Right lobe of liver (tissue), 6 donors: ENCODE measurements at regions not wholly inside any gene's neighbourhood (a gene's known extent, or its start where the extent isn't known, plus 50 kb on each side); places are given as distances from the start of the nearest gene placed in this dataset.

Experiments used
- ATAC-seq, 4 donors: fragments of 200-7000 bp; cut with Tn5 transposase; one replicate each; pipeline ENCODE4 v1.9.1; 2020; ENCODE audit warnings: mild to moderate bottlenecking in 4 of 4, moderate library complexity in 4 of 4
- DNase-seq, 3 donors: peaks; one replicate each; pipeline ENCODE4 v3.0.0-alpha.2; 2020
- H3K27ac ChIP-seq, 3 donors: fragments of 200-600 bp; one replicate each; pipeline ENCODE4 v1.8.0; 2022
- H3K27me3 ChIP-seq, 2 donors: fragments of 200-600 bp; one replicate each; pipeline ENCODE4 v1.8.0; 2022
- H3K36me3 ChIP-seq, 4 donors: fragments of 200-600 bp; sonication (generic) in 1 of 4; one replicate each; pipeline versions ENCODE4 v1.5.1 to v1.8.0; 2017 to 2022; ENCODE audit warnings: control low read depth in 1 of 4
- H3K4me1 ChIP-seq, 4 donors: fragments of 200-600 bp; sonication (generic) in 1 of 4; one replicate each; pipeline versions ENCODE4 v1.5.1 to v1.8.0; 2017 to 2022; ENCODE audit warnings: control low read depth in 1 of 4
- H3K4me3 ChIP-seq, 3 donors: fragments of 200-600 bp; one replicate each; pipeline ENCODE4 v1.8.0; 2022
- H3K9me3 ChIP-seq, 4 donors: fragments of 200-600 bp; sonication (generic) in 1 of 4; one replicate each; pipeline versions ENCODE4 v1.5.1 to v1.8.0; 2017 to 2022; ENCODE audit warnings: control low read depth in 1 of 4
- POLR2A ChIP-seq: fragments of 450-650 bp; IDR thresholded peaks from one replicate; pipeline ENCODE4 v1.6.1; 2017; ENCODE audit warnings: antibody characterized with exemption, mild to moderate bottlenecking
- WGBS: methylation state at CpG from one replicate; pipeline ENCODE4 v1.1.6; 2018; ENCODE audit warnings: low coverage, low lambda C conversion rate; ENCODE audit not compliant: insufficient coverage; ENCODE audit errors: missing lambda C conversion rate; 5-methylcytosine and 5-hydroxymethylcytosine counted together
- intact Hi-C, 2 donors: fragments of 100-400 bp; cut with DNase I; formaldehyde crosslinking; loops; one replicate each; pipeline versions ENCODE4 v1.11.2 to v1.14.1; 2022
- TF ChIP-seq, protein P1 (sequence below), 4 donors: fragments of 200-600 bp in 3 of 4; fragments of 450-650 bp in 1 of 4; IDR thresholded peaks; one replicate each; pipeline versions ENCODE4 v1.5.1 to v1.8.0; 2016 to 2022; ENCODE audit warnings: antibody characterized with exemption in 4 of 4, mild to moderate bottlenecking in 2 of 4
- donor health status: DM: no; HTN: yes; CAD: no.
- donor health status: DM: no; HTN: no; CAD: no.
- donor health status: DM: no; HTN: no; CAD: no.
- donor health status: DM: no; HTN: yes; CAD: no.
- donor health status: DM: no; HTN: yes; CAD: no.

DNA sequence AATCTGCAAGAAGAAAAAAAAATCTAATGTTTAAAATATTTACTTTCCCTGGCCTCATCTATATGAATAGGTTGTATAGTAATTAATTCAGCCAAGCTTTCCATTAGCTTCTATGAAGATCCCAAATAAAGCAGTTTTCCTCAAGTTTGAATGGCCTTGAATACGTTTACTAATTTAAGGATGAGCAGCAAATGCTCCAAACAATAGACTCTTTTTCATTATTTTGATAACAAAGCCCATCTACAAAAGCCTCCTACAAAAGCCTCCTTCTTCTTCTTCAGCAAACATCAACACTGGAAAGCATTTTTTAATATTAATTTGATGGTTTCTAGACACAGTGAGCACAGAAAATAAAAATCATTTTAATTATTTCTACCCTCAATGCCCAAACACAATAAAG is 1130.3 kb upstream of the CNTN5 start:
- no peak for TF ChIP-seq POLR2A
- TF ChIP-seq, protein P1, sequence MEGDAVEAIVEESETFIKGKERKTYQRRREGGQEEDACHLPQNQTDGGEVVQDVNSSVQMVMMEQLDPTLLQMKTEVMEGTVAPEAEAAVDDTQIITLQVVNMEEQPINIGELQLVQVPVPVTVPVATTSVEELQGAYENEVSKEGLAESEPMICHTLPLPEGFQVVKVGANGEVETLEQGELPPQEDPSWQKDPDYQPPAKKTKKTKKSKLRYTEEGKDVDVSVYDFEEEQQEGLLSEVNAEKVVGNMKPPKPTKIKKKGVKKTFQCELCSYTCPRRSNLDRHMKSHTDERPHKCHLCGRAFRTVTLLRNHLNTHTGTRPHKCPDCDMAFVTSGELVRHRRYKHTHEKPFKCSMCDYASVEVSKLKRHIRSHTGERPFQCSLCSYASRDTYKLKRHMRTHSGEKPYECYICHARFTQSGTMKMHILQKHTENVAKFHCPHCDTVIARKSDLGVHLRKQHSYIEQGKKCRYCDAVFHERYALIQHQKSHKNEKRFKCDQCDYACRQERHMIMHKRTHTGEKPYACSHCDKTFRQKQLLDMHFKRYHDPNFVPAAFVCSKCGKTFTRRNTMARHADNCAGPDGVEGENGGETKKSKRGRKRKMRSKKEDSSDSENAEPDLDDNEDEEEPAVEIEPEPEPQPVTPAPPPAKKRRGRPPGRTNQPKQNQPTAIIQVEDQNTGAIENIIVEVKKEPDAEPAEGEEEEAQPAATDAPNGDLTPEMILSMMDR (IDR thresholded peaks at IDR 0.05): no peak
- DNase-seq (no peak), ATAC-seq (no peak)
- Histone ChIP-seq H3K4me3 (no peak overlapping the region), H3K27me3 (no peaks in the 10 kb centered on the region), H3K9me3 (no peaks in the 10 kb centered on the region), H3K36me3 (no peaks in the 10 kb centered on the region), H3K4me1 (no peaks in the 10 kb centered on the region), H3K27ac (no peak overlapping the region)
- intact Hi-C loops: no loop called here
- 40% methylated on average over 1 of the region's 1 CpG for WGBS

DNA sequence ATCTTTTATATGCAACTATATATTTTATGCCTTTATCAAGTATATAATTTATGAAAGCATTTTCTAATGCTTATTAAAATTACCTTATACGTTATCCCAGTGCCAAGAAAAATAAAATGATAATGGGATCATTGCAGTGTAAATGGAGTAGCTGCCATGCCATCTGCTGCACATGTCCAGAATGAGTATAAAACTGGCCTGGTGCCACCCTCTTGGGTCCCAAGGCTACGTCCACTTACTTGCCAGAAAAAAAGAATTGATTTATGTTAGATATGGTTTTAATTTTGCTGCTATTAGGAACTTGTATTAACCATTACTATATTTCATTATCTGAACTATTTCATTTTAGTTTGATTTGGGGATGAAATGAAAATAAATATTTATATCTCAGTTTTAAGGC is 1127.1 kb upstream of the CNTN5 start:
- H3K9me3 ChIP-seq: no peaks in the 10 kb centered on the region
- no peaks in the 10 kb centered on the region for H3K4me1 ChIP-seq
- no peak for DNase-seq
- TF ChIP-seq, protein P1 (IDR thresholded peaks at IDR 0.05): no peak
- TF ChIP-seq POLR2A: no peak
- intact Hi-C loops: no loop called here
- ATAC-seq: no peak
- no peak overlapping the region for H3K4me3 ChIP-seq
- H3K27me3 ChIP-seq: no peaks in the 10 kb centered on the region
- H3K36me3 ChIP-seq: no peaks in the 10 kb centered on the region
- WGBS: 43% methylated on average over 2 of the region's 2 CpGs
- no peak overlapping the region for H3K27ac ChIP-seq

DNA sequence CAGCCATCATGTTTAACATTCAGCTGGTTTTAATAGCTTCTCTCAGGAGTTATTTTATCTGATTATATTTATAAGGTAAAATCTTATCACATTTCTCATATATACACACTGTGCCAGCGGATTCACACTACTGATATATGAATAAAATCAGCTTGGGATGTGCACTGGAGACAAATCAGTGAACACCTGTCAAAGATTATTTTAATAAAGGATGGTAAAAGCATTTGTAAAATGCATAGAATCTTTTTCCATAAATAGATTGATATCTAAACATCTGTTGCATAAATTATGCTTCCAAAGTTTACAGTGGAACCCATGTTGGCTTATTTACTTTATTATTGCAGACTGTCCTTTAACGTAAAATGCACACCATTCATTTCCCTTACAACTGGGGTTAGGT is 1125.8 kb upstream of the CNTN5 start:
- Histone ChIP-seq H3K27ac (no peak overlapping the region), H3K4me3 (no peak overlapping the region), H3K36me3 (no peaks in the 10 kb centered on the region), H3K4me1 (no peaks in the 10 kb centered on the region), H3K9me3 (no peaks in the 10 kb centered on the region), H3K27me3 (no peaks in the 10 kb centered on the region)
- ATAC-seq: no peak
- WGBS: 56% methylated on average over 2 of the region's 2 CpGs
- no peak for DNase-seq
- intact Hi-C loops: no loop called here
- TF ChIP-seq, protein P1 (IDR thresholded peaks at IDR 0.05): no peak
- no peak for TF ChIP-seq POLR2A

DNA sequence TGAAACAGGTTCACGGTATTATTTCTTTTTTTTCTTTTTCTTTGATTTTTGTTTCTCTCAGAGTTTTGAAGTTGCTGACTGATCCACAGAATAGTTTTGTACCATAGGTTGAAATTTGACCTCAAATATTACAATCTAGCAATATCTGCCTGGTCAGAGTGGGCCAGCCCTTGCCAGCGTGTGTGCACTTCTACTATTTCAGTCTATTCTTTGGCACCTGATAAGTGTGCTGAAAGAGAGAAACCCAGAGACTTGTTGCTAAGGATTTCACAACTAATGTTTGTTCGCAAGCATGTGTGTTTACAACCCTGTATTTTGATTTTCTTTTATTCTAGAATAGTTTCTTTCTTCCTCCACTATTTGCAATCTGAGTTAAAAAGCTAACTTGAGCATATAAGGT is 1125.2 kb upstream of the CNTN5 start:
- no peak overlapping the region for H3K4me3 ChIP-seq
- no peaks in the 10 kb centered on the region for H3K4me1 ChIP-seq
- intact Hi-C loops: no loop called here
- H3K36me3 ChIP-seq: no peaks in the 10 kb centered on the region
- WGBS: 56% methylated on average over 3 of the region's 3 CpGs
- no peaks in the 10 kb centered on the region for H3K9me3 ChIP-seq
- TF ChIP-seq POLR2A: no peak
- TF ChIP-seq, protein P1 (IDR thresholded peaks at IDR 0.05): no peak
- no peaks in the 10 kb centered on the region for H3K27me3 ChIP-seq
- ATAC-seq (peak in 1 of 4 donors; percentile 28), DNase-seq (no peak)
- no peak overlapping the region for H3K27ac ChIP-seq

DNA sequence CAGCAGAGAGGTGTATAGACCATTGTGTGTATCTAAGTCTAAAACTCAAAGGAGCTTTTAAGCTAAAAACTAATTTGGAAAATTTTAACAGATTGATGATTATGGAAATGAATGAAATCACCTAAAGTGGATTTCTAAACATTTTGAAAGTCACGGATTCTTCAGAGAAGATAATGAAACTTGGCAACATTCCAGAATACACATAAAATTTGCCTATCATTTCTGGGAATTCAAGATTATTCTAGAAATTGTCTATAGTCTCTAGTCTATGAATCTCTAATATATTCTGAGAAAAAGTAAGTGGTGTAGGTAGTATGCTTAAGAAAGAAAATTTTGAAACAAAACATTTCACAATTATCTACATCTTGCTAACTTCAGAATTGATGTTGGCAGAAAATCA is 1117.9 kb upstream of the CNTN5 start:
- ATAC-seq: no peak
- H3K27ac ChIP-seq: no peak overlapping the region
- no peak for DNase-seq
- H3K36me3 ChIP-seq: no peaks in the 10 kb centered on the region
- intact Hi-C loops: no loop called here
- no peaks in the 10 kb centered on the region for H3K4me1 ChIP-seq
- TF ChIP-seq, protein P1 (IDR thresholded peaks at IDR 0.05): no peak
- TF ChIP-seq POLR2A: no peak
- H3K9me3 ChIP-seq: no peaks in the 10 kb centered on the region
- H3K27me3 ChIP-seq: no peaks in the 10 kb centered on the region
- 53% methylated on average over 1 of the region's 1 CpG for WGBS
- no peak overlapping the region for H3K4me3 ChIP-seq
